Neuronal stem cell (in vitro differentiated cells): ENCODE measurements at regions not wholly inside any gene's neighbourhood (a gene's known extent, or its start where the extent isn't known, plus 50 kb on each side); places are given as distances from the start of the nearest gene placed in this dataset.

Experiments used
- DNase-seq: peaks from one replicate; pipeline ENCODE4 v3.0.0-alpha.2; 2013; ENCODE audit warnings: low spot score
- H2AFZ ChIP-seq: one replicate; pipeline ENCODE4 v1.6.1; 2013; ENCODE audit warnings: mild to moderate bottlenecking, low read length, inconsistent platforms
- H2AK5ac ChIP-seq: 2 replicates; pipeline ENCODE4 v1.6.1; 2013; ENCODE audit warnings: low read depth, mild to moderate bottlenecking, inconsistent platforms, low read length, moderate library complexity, mixed read lengths
- H2BK120ac ChIP-seq: 2 replicates; pipeline ENCODE4 v1.6.1; 2013; ENCODE audit warnings: low read depth, mild to moderate bottlenecking, inconsistent platforms, low read length, moderate library complexity, mixed read lengths
- H2BK12ac ChIP-seq: one replicate; pipeline ENCODE4 v1.6.1; 2013; ENCODE audit warnings: low read length, inconsistent platforms
- H2BK15ac ChIP-seq: 2 replicates; pipeline ENCODE4 v1.6.1; 2013; ENCODE audit warnings: mild to moderate bottlenecking, low read length, inconsistent platforms, mixed read lengths
- H2BK5ac ChIP-seq: one replicate; pipeline ENCODE4 v1.6.1; 2013; ENCODE audit warnings: inconsistent platforms, mild to moderate bottlenecking, low read length, moderate library complexity
- H3K14ac ChIP-seq: one replicate; pipeline ENCODE4 v1.6.1; 2013; ENCODE audit warnings: low read length, inconsistent platforms
- H3K18ac ChIP-seq: 2 replicates; pipeline ENCODE4 v1.6.1; 2013; ENCODE audit warnings: low read length, inconsistent platforms
- H3K23ac ChIP-seq: 2 replicates; pipeline ENCODE4 v1.6.1; 2013; ENCODE audit warnings: low read depth, mild to moderate bottlenecking, mixed read lengths, low read length, inconsistent platforms; ENCODE audit not compliant: poor library complexity
- H3K27ac ChIP-seq: replicated peaks from 3 replicates; pipeline ENCODE4 v1.5.1; 2013; ENCODE audit warnings: low read length, inconsistent platforms
- H3K27me3 ChIP-seq, 3 experiments: 2 replicates each; pipeline ENCODE4 v1.6.1; 2013; ENCODE audit warnings: low read length in 3 of 3, mild to moderate bottlenecking in 2 of 3, inconsistent platforms in 1 of 3, low read depth in 1 of 3, mixed read lengths in 1 of 3, moderate library complexity in 1 of 3; ENCODE audit not compliant: control insufficient read depth in 3 of 3, insufficient read depth in 3 of 3
- H3K36me3 ChIP-seq, 2 donors: replicated peaks in 1 of 2; 2 replicates each; pipeline ENCODE4 v1.6.1; 2013; ENCODE audit warnings: low read length in 2 of 2; ENCODE audit not compliant: control insufficient read depth in 2 of 2, insufficient read depth in 2 of 2
- H3K4ac ChIP-seq: 2 replicates; pipeline ENCODE4 v1.6.1; 2013; ENCODE audit warnings: inconsistent platforms, mild to moderate bottlenecking, low read length, moderate library complexity
- H3K4me1 ChIP-seq, 2 donors: 1 replicate in 1 of 2; 2 replicates in 1 of 2; pipeline ENCODE4 v1.6.1; 2013; ENCODE audit warnings: low read length in 2 of 2, low read depth in 1 of 2; ENCODE audit not compliant: control insufficient read depth in 2 of 2, insufficient read depth in 1 of 2
- H3K4me2 ChIP-seq: one replicate; pipeline ENCODE4 v1.6.1; 2013; ENCODE audit warnings: mild to moderate bottlenecking, low read length, inconsistent platforms; ENCODE audit not compliant: insufficient read depth, poor library complexity, severe bottlenecking
- H3K4me3 ChIP-seq, 2 donors: 2 replicates each; pipeline ENCODE4 v1.5.1; 2013; ENCODE audit warnings: low read length in 2 of 2, mild to moderate bottlenecking in 2 of 2, inconsistent platforms in 1 of 2, moderate library complexity in 1 of 2
- H3K79me1 ChIP-seq: one replicate; pipeline ENCODE4 v1.6.1; 2013; ENCODE audit warnings: low read depth, mild to moderate bottlenecking, inconsistent platforms, low read length, moderate library complexity
- H3K9ac ChIP-seq: one replicate; pipeline ENCODE4 v1.6.1; 2013; ENCODE audit warnings: mild to moderate bottlenecking, low read depth, low read length, inconsistent platforms; ENCODE audit not compliant: poor library complexity
- H3K9me3 ChIP-seq, 2 donors: replicated peaks in 1 of 2; 2 replicates each; pipeline versions ENCODE3 to v1.6.1; 2013; ENCODE audit warnings: low read length in 2 of 2, mild to moderate bottlenecking in 2 of 2, inconsistent platforms in 1 of 2, low read depth in 1 of 2, mixed read lengths in 1 of 2, moderate library complexity in 1 of 2; ENCODE audit not compliant: control insufficient read depth in 2 of 2, insufficient read depth in 1 of 2
- H4K8ac ChIP-seq: one replicate; pipeline ENCODE4 v1.6.1; 2013; ENCODE audit warnings: low read depth, mild to moderate bottlenecking, inconsistent platforms, low read length, moderate library complexity
- H4K91ac ChIP-seq: one replicate; pipeline ENCODE4 v1.6.1; 2013; ENCODE audit warnings: low read length, low read depth, mild to moderate bottlenecking, inconsistent platforms; ENCODE audit not compliant: poor library complexity
- WGBS, 2 donors: extraction: QIAGEN DNeasy Blood & Tissue Kit; methylation state at CpG; one replicate each; pipeline ENCODE4 v1.1.7; 2013; ENCODE audit warnings: missing lambda C conversion rate in 2 of 2, mixed read lengths in 1 of 2; ENCODE audit not compliant: insufficient read length in 2 of 2, insufficient replicate concordance in 1 of 2; ENCODE audit errors: extremely low coverage in 2 of 2; 5-methylcytosine and 5-hydroxymethylcytosine counted together

- H4K8ac ChIP-seq = no peak overlapping the region
- H3K9me3 ChIP-seq = peaks cover 0 to 1% of the 10 kb centered on the region in 2 donors
- no CpG with 5 or more reads among the region's 4 CpGs for WGBS, 2 donors
- H2BK5ac ChIP-seq = no peak overlapping the region
- H3K4me2 ChIP-seq = no peak overlapping the region
- H3K4me1 ChIP-seq = peaks cover 7 to 11% of the 10 kb centered on the region in 2 donors
- H3K27me3 ChIP-seq = no peaks in the 10 kb centered on the region
- no peaks in the 10 kb centered on the region for H3K79me1 ChIP-seq
- no peak overlapping the region for H2AK5ac ChIP-seq
- H3K36me3 ChIP-seq = no peaks in the 10 kb centered on the region
- no peak overlapping the region for H3K27ac ChIP-seq
- H2BK120ac ChIP-seq = no peak overlapping the region
- H2BK12ac ChIP-seq = no peak overlapping the region
- H3K18ac ChIP-seq = no peak overlapping the region
- no peak overlapping the region for H4K91ac ChIP-seq
- DNase-seq = no peak
- no peak overlapping the region for H2AFZ ChIP-seq
- H3K14ac ChIP-seq = no peak overlapping the region
- no peak overlapping the region for H3K23ac ChIP-seq
- no peak overlapping the region for H3K4me3 ChIP-seq
- H3K9ac ChIP-seq = no peak overlapping the region
- no peak overlapping the region for H2BK15ac ChIP-seq
- H3K4ac ChIP-seq = no peak overlapping the region
Observed at GRCh38 chr20:53760025-53760441, 166.4 kb upstream of the ZNF217 start.

GRCh38 chr20:53757472-53757913 is 163.9 kb upstream of the ZNF217 start:
- peak overlapping the region; percentile 30 for H2AFZ ChIP-seq
- H3K36me3 ChIP-seq = no peaks in the 10 kb centered on the region
- no peak overlapping the region for H2AK5ac ChIP-seq
- H3K4ac ChIP-seq = no peak overlapping the region
- peaks cover 15 to 17% of the 10 kb centered on the region in 2 donors for H3K4me1 ChIP-seq
- WGBS, 2 donors = no CpG with 5 or more reads among the region's 18 CpGs
- no peak overlapping the region for H2BK5ac ChIP-seq
- H4K91ac ChIP-seq = no peak overlapping the region
- no peak overlapping the region for H3K14ac ChIP-seq
- H2BK15ac ChIP-seq = no peak overlapping the region
- no peak overlapping the region for H2BK12ac ChIP-seq
- no peak overlapping the region for H3K27ac ChIP-seq
- no peak overlapping the region for H4K8ac ChIP-seq
- peak overlapping the region; percentile 92 for H3K18ac ChIP-seq
- H3K79me1 ChIP-seq = no peaks in the 10 kb centered on the region
- peak overlapping the region; percentile 9 for H2BK120ac ChIP-seq
- H3K4me3 ChIP-seq = no peak overlapping the region
- no peaks in the 10 kb centered on the region for H3K27me3 ChIP-seq
- H3K9me3 ChIP-seq = peaks cover 0 to 1% of the 10 kb centered on the region in 2 donors
- H3K4me2 ChIP-seq = no peak overlapping the region
- no peak overlapping the region for H3K9ac ChIP-seq
- no peak for DNase-seq
- no peak overlapping the region for H3K23ac ChIP-seq

- no peaks in the 10 kb centered on the region for H3K27me3 ChIP-seq
- DNase-seq = no peak
- H3K14ac ChIP-seq = no peak overlapping the region
- WGBS, 2 donors = no CpG with 5 or more reads among the region's 8 CpGs
- no peak overlapping the region for H4K8ac ChIP-seq
- no peak overlapping the region for H3K9ac ChIP-seq
- H2BK15ac ChIP-seq = no peak overlapping the region
- peaks cover 0 to 1% of the 10 kb centered on the region in 2 donors for H3K9me3 ChIP-seq
- no peak overlapping the region for H3K4me2 ChIP-seq
- peaks cover 18 to 29% of the 10 kb centered on the region in 2 donors for H3K4me1 ChIP-seq
- no peak overlapping the region for H2BK120ac ChIP-seq
- no peak overlapping the region for H3K4ac ChIP-seq
- H3K79me1 ChIP-seq = no peaks in the 10 kb centered on the region
- H2AFZ ChIP-seq = no peak overlapping the region
- no peak overlapping the region for H3K27ac ChIP-seq
- no peak overlapping the region for H2BK5ac ChIP-seq
- no peak overlapping the region for H4K91ac ChIP-seq
- no peaks in the 10 kb centered on the region for H3K36me3 ChIP-seq
- H3K23ac ChIP-seq = no peak overlapping the region
- no peak overlapping the region for H2BK12ac ChIP-seq
- no peak overlapping the region for H2AK5ac ChIP-seq
- no peak overlapping the region for H3K4me3 ChIP-seq
- no peak overlapping the region for H3K18ac ChIP-seq
Observed at GRCh38 chr20:53755733-53756531, 162.3 kb upstream of the ZNF217 start.

GRCh38 chr20:53753880-53754459 is 160.3 kb upstream of the ZNF217 start:
- H2BK12ac ChIP-seq = no peak overlapping the region
- peaks cover 0 to 1% of the 10 kb centered on the region in 2 donors for H3K9me3 ChIP-seq
- H3K4me2 ChIP-seq = no peak overlapping the region
- no peak overlapping the region for H3K23ac ChIP-seq
- H3K27me3 ChIP-seq = no peaks in the 10 kb centered on the region
- peaks cover 21 to 41% of the 10 kb centered on the region in 2 donors for H3K4me1 ChIP-seq
- no peaks in the 10 kb centered on the region for H3K79me1 ChIP-seq
- H3K36me3 ChIP-seq = no peaks in the 10 kb centered on the region
- no peak overlapping the region for H3K18ac ChIP-seq
- no peak overlapping the region for H2BK120ac ChIP-seq
- H2BK15ac ChIP-seq = no peak overlapping the region
- no peak overlapping the region for H2AK5ac ChIP-seq
- DNase-seq = no peak
- no peak overlapping the region for H3K9ac ChIP-seq
- no peak overlapping the region for H4K91ac ChIP-seq
- H2BK5ac ChIP-seq = no peak overlapping the region
- no CpG with 5 or more reads among the region's 2 CpGs for WGBS, 2 donors
- no peak overlapping the region for H3K27ac ChIP-seq
- no peak overlapping the region for H2AFZ ChIP-seq
- H3K14ac ChIP-seq = no peak overlapping the region
- H3K4ac ChIP-seq = no peak overlapping the region
- H3K4me3 ChIP-seq = no peak overlapping the region
- no peak overlapping the region for H4K8ac ChIP-seq
